Progenitor cell of endocrine pancreas (in vitro differentiated cells): ENCODE measurements at regions not wholly inside any gene's neighbourhood (a gene's known extent, or its start where the extent isn't known, plus 50 kb on each side); places are given as distances from the start of the nearest gene placed in this dataset.

Source experiments
- DNase-seq: peaks from one replicate; pipeline ENCODE4 v3.0.0; 2021; ENCODE audit warnings: low spot score; ENCODE audit not compliant: unreplicated experiment
- H3K27ac Mint-ChIP-seq: 2 replicates; pipeline ENCODE4 v1.8.0; 2021; ENCODE audit warnings: mild to moderate bottlenecking, moderate library complexity, mixed read lengths
- H3K27me3 Mint-ChIP-seq: 2 replicates; pipeline ENCODE4 v1.8.0; 2021; ENCODE audit warnings: mixed read lengths
- H3K36me3 Mint-ChIP-seq: 2 replicates; pipeline ENCODE4 v1.8.0; 2022; ENCODE audit warnings: mixed read lengths; ENCODE audit not compliant: insufficient read depth
- H3K4me1 Mint-ChIP-seq: 2 replicates; pipeline ENCODE4 v1.8.0; 2021; ENCODE audit warnings: low read depth, mixed read lengths
- H3K4me3 Mint-ChIP-seq: 2 replicates; pipeline ENCODE4 v1.8.0; 2021; ENCODE audit warnings: low read depth, mild to moderate bottlenecking, moderate library complexity, mixed read lengths
- H3K9me3 Mint-ChIP-seq: 2 replicates; pipeline ENCODE4 v1.8.0; 2021; ENCODE audit warnings: low read depth, mixed read lengths
- TF ChIP-seq, protein P1 (sequence below): fragments of 200-600 bp; sonication (generic); IDR thresholded peaks from one replicate; pipeline ENCODE4 v1.5.0; 2021; ENCODE audit warnings: antibody characterized with exemption, mild to moderate bottlenecking; ENCODE audit not compliant: unreplicated experiment

DNA sequence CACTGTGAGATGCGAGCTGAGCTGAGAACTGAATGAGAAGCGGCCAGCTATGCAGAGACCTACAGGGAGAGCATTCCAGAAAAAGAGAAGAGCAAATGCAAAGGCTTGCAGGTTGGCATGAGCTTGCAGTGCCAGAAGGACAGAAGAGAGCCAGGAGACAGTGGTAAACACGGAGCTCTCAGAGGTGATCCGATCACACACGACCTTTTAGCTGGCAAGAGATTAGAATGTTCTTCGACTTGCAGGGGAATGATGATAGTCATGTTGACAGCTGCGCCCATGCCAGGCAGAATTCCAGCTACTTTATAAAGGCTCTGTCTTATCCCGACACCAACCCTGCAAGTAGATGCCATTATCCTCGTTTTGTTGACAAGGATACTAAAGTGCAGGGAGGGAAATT, 256.8 kb downstream of the VRK1 start:
- no peaks in the 10 kb centered on the region for H3K36me3 Mint-ChIP-seq
- no peaks in the 10 kb centered on the region for H3K9me3 Mint-ChIP-seq
- no peak for DNase-seq
- peaks cover 31% of the 10 kb centered on the region for H3K27me3 Mint-ChIP-seq
- no peak overlapping the region for H3K4me3 Mint-ChIP-seq
- TF ChIP-seq, protein P1, sequence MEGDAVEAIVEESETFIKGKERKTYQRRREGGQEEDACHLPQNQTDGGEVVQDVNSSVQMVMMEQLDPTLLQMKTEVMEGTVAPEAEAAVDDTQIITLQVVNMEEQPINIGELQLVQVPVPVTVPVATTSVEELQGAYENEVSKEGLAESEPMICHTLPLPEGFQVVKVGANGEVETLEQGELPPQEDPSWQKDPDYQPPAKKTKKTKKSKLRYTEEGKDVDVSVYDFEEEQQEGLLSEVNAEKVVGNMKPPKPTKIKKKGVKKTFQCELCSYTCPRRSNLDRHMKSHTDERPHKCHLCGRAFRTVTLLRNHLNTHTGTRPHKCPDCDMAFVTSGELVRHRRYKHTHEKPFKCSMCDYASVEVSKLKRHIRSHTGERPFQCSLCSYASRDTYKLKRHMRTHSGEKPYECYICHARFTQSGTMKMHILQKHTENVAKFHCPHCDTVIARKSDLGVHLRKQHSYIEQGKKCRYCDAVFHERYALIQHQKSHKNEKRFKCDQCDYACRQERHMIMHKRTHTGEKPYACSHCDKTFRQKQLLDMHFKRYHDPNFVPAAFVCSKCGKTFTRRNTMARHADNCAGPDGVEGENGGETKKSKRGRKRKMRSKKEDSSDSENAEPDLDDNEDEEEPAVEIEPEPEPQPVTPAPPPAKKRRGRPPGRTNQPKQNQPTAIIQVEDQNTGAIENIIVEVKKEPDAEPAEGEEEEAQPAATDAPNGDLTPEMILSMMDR: no peak
- H3K4me1 Mint-ChIP-seq: peaks cover 13% of the 10 kb centered on the region
- no peak overlapping the region for H3K27ac Mint-ChIP-seq

DNA sequence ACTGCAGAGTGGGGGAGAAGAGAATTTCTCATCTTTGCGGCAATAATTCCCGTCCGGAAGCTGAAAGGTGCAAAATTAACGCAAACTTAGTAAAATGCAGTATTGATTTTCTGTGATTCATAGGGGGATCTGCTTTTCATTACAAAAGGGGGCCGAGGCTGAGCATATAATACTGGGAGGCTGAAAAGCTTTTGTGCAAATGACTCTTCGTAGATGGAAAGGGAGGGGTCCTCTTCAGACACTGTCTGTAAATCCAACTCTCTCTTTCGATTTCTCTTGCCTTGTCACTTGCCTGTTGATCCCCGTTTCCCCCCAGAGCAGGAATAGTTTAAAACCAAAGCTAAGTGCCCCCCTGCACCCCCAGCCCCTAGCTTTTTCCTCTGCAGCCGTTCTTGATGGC, 258.2 kb downstream of the VRK1 start:
- DNase-seq: no peak
- peaks cover 30% of the 10 kb centered on the region for H3K27me3 Mint-ChIP-seq
- H3K9me3 Mint-ChIP-seq: no peaks in the 10 kb centered on the region
- H3K27ac Mint-ChIP-seq: no peak overlapping the region
- H3K4me3 Mint-ChIP-seq: no peak overlapping the region
- no peaks in the 10 kb centered on the region for H3K36me3 Mint-ChIP-seq
- TF ChIP-seq, protein P1: no peak
- peaks cover 13% of the 10 kb centered on the region for H3K4me1 Mint-ChIP-seq

DNA sequence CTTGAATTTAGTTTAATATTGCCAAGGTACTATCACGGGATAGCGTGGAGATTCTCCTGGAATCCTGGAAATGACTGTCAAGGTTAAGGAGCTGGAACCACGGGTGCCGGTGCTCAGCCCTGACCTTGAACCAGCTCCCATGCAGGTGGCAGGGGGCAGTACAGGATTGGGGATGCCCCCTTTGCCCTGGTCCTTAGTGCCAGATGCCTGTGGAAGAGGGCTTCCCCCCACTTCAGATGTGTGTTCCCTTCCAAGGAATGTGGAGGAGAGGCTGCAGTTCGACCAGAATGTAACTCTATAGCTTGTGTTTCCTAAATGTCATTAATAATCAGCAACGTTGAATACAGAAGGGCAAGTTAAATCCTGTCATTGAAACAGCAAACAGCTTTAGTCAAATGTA, 258.9 kb downstream of the VRK1 start:
- no peak overlapping the region for H3K27ac Mint-ChIP-seq
- H3K9me3 Mint-ChIP-seq: no peaks in the 10 kb centered on the region

DNA sequence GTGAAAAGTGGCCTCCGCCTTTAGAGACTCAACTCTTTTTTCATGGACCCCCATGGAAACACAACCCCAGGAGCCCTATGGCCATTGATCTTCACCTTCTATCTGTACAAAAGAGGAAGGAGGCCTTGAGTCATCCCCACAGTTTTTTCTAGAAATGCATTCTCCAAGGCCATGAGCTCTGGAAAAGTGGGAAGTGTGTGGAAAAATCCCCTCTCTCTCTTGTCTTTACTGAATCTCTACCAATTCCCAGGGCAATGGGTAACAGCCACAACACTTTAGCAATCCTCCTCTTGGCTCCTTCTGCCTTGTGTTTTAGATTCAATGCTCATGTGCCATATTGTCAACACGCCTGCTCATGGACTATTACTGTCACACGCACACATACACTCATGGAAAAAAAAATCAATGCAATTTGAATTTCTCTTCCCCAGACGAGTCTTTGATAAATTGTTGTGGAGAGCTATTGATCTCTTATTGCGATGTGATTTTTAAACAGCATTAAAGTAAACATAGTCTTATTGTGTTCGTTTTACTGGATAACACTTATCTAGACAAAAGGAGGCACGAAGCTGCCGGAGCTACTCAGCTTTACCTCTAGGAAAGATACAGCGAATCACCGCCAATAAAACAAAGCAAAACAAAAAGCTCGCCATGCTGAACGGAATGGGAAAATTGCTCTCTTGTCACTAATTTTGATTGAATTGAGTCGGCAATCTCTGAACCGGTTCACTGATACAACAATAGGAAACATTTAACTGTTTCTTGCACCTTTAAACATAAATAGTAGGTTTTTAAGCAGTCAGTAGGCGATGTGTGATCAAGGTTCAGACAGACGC, 260.3 kb downstream of the VRK1 start:
- TF ChIP-seq, protein P1: no peak
- Mint-ChIP-seq H3K4me1 (peaks cover 13% of the 10 kb centered on the region), H3K27ac (no peak overlapping the region), H3K9me3 (no peaks in the 10 kb centered on the region), H3K4me3 (no peak overlapping the region), H3K36me3 (no peaks in the 10 kb centered on the region), H3K27me3 (peaks cover 31% of the 10 kb centered on the region)
- DNase-seq: no peak

More for the DNA sequence above, 258.9 kb downstream of the VRK1 start:
- TF ChIP-seq, protein P1: no peak
- Mint-ChIP-seq H3K27me3 (peaks cover 26% of the 10 kb centered on the region), H3K36me3 (no peaks in the 10 kb centered on the region), H3K4me3 (no peak overlapping the region), H3K4me1 (peaks cover 13% of the 10 kb centered on the region)
- no peak for DNase-seq

DNA sequence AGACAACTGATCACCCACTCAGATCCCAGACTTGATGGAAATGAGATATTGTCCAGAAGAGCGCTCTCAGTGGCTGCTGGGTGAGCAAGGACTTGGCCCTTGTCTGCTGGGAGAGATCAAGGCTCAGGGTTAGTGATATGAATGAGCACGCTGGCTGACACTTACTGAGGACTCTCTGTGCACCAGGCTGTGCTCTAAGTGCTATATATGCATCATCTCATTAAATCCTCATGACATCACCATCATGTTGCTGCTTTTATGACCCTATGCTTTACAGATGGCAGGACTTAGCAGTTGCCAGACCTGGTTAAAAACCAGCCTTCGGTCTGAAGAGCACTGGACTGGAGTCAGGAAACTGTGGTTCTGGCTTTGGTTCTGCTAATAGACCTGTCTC, 260.9 kb downstream of the VRK1 start:
- H3K36me3 Mint-ChIP-seq: no peaks in the 10 kb centered on the region
- H3K27ac Mint-ChIP-seq: no peak overlapping the region
- H3K4me1 Mint-ChIP-seq: peaks cover 13% of the 10 kb centered on the region
- H3K9me3 Mint-ChIP-seq: no peaks in the 10 kb centered on the region
- TF ChIP-seq, protein P1: no peak
- no peak overlapping the region for H3K4me3 Mint-ChIP-seq
- H3K27me3 Mint-ChIP-seq: peaks cover 26% of the 10 kb centered on the region
- DNase-seq: no peak
